Gastrocnemius medialis (tissue), 4 donors: ENCODE measurements at regions not wholly inside any gene's neighbourhood (a gene's known extent, or its start where the extent isn't known, plus 50 kb on each side); places are given as distances from the start of the nearest gene placed in this dataset.

Source experiments
- CTCF ChIP-seq, 5 experiments: fragments of 450-650 bp in 3 of 5; fragments of 200-600 bp in 2 of 5; sonication (generic) in 2 of 5; IDR thresholded peaks in 4 of 5; conservative IDR thresholded peaks in 1 of 5; 1 replicate in 4 of 5; 2 replicates in 1 of 5; pipeline ENCODE4 v1.5.1; 2016 to 2019; ENCODE audit warnings: antibody characterized with exemption in 5 of 5, mild to moderate bottlenecking in 3 of 5, moderate library complexity in 3 of 5
- POLR2A ChIP-seq, 2 donors: fragments of 450-650 bp; IDR thresholded peaks; one replicate each; pipeline ENCODE4 v1.6.1; 2017; ENCODE audit warnings: antibody characterized with exemption in 2 of 2, mild to moderate bottlenecking in 2 of 2, moderate library complexity in 2 of 2

GRCh38 chr22:49168219-49168813, 659.4 kb downstream of the BRD1 start:
- TF ChIP-seq CTCF (IDR thresholded peaks at IDR 0.05 in 4 of 5, conservative IDR thresholded peaks at IDR 0.05 in 1 of 5) = no peak
- no peak for TF ChIP-seq POLR2A (IDR thresholded peaks at IDR 0.05)
